Stimulated activated CD8-positive, alpha-beta memory T cell treated with anti-CD3 and anti-CD28 coated beads, Interleukin-4, amount 100 ng/mL, for 4 hours (primary cell): ENCODE measurements at regions not wholly inside any gene's neighbourhood (a gene's known extent, or its start where the extent isn't known, plus 50 kb on each side); places are given as distances from the start of the nearest gene placed in this dataset.
"Not testable (repeated sequence)": the region's sequence is repeated elsewhere in the genome, so short reads cannot be mapped to it uniquely, and the experiment has no call there.

Experiments used
- DNase-seq, 2 donors: peaks; one replicate each; pipeline ENCODE4 v3.0.0-alpha.2; 2020; ENCODE audit warnings: low read depth in 2 of 2, low spot score in 1 of 2

DNA sequence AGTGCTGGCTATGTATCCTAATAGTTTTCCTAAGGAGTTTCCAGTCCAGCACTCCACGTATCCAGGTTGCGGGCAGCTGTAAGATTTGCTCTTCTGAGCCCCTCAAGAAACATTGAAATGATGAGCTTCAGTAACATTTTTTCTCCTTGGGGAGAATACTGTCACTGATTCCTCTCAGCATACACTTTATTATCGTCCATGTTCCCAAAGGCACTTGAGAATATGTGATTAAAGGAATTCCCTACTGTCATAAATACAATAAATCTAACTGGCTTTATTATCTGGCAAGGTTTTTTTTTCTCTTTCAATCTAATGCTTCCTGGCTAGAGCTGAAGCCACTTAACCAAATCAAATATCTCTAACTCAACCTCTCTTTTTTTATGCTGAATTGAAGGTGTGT, 359.2 kb upstream of the PKN2 start:
- no peak for DNase-seq

DNA sequence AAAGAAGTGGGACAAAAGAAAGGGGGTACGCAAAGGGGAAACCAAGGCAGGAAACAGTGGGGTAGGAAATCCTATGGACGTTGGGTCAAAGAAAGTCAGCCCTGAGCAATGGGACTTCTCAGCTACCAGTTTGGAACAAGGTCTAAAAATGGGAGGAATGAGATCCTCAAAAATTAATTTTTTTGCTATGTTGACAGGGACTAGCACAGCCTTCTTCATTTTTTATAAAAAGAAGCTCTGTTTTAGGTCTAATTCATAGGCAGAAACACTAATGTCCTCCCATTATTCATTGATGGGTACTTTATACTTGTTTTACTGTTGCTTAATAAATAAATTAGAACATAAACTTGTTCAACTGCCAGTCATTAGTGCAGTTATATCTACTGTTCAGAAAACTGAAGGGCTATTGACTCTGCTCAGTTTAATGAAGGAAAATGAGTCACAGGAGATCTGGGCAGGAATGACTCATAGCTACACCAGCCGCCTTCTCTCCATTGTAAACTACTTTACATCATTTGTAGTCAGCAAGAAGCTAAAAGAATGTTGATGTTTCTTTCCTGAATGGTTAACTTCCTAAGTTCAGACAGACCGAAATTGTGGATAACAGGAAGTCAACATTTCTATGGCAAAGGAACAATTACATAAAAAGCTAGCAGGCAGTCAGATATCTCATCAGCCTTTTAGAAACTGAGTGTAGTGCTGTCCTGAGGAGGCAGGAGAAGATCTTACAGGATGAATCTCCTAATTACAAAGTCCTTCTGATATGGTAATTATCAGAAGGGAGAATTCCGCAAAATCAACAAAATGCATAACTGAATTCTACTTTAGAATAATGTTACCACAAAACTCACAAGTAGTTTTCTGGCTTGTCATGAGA, 356.4 kb upstream of the PKN2 start:
- no peak for DNase-seq

GRCh38 chr1:88330201-88330600, 353.9 kb upstream of the PKN2 start:
- no peak for DNase-seq

- DNase-seq, result no peak
Observed at GRCh38 chr1:88333086-88333695, 350.9 kb upstream of the PKN2 start.

DNA sequence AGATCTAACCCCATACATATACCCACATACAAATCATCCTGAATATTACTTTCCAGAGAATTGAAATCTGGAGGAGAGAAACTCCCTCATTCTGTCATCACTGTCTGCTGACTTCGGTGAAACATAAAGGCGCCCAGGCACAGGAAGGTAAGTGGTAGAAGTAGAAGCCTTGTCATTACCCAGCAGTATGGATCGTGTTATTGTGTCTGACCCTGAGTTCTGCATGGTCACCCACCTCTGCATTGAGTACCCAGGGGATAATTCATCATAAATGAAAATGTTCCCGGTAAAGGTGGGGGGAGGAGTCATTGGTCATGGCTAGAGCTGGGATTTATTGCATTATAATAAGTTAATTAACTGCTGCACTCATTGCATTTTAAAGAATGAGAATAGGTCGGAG, 342.6 kb upstream of the PKN2 start:
- no peak for DNase-seq

- not testable (repeated sequence) for DNase-seq
Observed at GRCh38 chr1:88342081-88342480, 342.0 kb upstream of the PKN2 start.

GRCh38 chr1:88350648-88351047, 333.4 kb upstream of the PKN2 start:
- DNase-seq, result no peak

GRCh38 chr1:88351960-88352359, 332.1 kb upstream of the PKN2 start:
- no peak for DNase-seq

GRCh38 chr1:88354256-88354655, 329.8 kb upstream of the PKN2 start:
- DNase-seq, result no peak

DNA sequence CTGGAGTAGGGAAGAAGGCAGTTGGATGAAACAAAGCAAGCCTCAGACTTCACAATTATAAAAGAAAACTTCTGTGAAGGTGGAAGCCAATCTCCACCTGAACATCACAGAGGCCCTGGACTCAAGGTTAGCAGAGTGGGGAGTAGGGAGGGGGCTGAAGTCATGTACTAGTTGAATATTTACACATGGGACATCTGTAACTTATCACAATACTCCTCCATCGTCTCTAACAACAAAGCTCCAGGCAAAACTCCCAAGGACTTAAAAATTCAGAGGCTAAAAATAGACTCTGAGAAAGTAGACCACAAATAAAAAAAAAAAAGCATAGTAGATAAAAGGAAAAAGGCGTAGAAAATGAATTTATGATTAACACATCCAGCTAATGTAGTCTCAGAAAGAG, 326.3 kb upstream of the PKN2 start:
- no peak for DNase-seq

GRCh38 chr1:88371436-88372023, 312.5 kb upstream of the PKN2 start:
- DNase-seq, result no peak

DNA sequence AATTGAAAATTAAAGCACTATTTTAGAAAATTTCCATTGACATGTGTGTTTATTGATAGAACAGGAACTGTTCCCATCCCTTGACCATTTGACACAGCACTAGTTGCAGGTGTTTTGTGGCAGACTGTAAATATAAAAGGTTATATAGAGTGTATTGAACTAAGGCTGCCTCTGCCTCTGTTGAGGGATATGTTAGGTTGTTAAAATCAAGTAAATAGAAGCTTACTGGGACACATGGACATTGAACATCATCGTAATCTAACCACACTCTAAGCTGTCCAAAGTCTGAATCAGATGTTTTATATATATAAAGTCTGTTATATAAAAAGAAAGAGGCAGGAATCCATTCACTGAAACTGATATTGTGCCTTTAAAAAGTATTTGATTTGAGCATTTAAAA, 308.1 kb upstream of the PKN2 start:
- DNase-seq, result no peak

GRCh38 chr1:88376421-88376820, 307.7 kb upstream of the PKN2 start:
- no peak for DNase-seq

DNA sequence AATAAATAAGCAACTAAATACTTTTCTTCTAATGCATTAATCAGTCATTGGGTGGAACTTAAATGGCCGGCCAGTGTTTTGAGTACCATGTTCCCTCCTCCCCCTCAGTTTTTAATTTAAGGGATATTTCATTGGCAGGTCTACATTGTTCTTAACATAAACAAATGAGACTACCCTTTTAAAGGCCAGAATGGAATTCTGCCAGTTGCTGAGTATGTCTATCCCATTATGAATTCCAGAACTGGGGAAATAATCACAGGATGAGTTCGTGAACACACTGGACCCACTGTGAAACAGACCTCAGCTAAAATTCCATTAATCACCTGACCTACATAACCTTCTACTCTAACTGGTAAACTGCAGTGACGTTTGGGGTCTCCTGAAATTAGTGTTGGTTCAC, 305.5 kb upstream of the PKN2 start:
- no peak for DNase-seq

GRCh38 chr1:88394958-88395357, 289.1 kb upstream of the PKN2 start:
- DNase-seq, result no peak

- DNase-seq, result no peak
Observed at GRCh38 chr1:88398338-88398737, 285.7 kb upstream of the PKN2 start.

DNA sequence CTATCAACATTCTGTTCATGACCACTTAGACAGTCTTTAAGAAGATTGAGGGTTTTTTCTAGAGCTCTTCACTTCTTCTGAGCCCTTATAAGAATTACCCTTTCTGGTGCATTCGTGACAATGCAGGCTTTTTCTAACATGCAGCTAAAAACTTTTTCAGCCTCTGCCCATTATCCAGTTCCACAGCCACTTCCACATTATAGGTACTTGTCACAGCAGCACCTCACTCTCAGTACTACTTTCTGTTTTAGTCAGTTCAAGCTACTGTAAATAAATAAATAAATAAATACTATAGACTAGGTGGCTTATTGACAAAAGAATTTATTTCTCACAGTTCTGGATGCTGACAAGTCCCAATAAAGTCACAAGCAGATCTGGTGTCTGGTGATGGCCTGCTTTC, 284.4 kb upstream of the PKN2 start:
- no peak for DNase-seq

GRCh38 chr1:88401313-88401712, 282.8 kb upstream of the PKN2 start:
- DNase-seq, result no peak

DNA sequence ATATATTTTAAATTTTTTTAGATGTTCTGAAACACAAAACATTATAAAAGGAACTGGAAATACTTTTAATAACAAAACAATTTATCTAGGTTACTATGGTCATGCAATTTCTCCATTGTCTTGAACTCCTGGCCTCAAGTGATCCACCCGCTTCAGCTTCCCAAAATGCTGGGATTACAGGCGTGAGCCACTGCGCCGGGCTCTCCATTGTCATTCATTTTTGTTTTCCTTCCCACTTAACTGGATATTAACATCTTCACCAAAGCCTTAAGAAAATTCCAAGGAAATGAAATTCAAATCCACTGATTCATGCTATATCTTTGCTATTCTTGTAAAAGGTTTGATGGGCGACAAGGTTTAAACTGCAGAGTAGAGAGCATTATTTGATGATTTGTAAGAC, 279.5 kb upstream of the PKN2 start:
- no peak for DNase-seq

- DNase-seq, result no peak
Observed at GRCh38 chr1:88407248-88407647, 276.8 kb upstream of the PKN2 start.

- no peak for DNase-seq
Observed at GRCh38 chr1:88421997-88422396, 262.1 kb upstream of the PKN2 start.

DNA sequence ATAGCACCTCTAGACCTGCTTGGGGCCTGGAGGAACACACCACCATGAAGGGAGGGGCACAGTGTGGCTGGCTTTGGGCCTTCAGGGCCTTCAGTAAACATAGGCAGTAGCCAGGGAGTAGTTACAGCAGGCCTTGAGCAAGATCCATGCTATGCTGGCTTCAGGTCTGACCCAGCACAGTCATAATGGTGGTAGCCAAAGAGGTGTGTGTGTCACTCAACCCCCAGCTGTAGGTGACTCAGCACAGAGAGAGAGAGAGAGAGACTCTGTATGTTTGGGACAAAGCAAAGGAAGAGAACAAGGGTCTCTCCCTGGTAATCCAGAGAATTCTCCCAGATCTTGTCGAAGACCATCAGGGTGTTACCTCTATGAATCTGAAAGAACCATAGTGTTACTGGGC, 250.5 kb upstream of the PKN2 start:
- no peak for DNase-seq
